ENCODE measurements at regions not wholly inside any gene's neighbourhood (a gene's known extent, or its start where the extent isn't known, plus 50 kb on each side); places are given as distances from the start of the nearest gene placed in this dataset.

DNA sequence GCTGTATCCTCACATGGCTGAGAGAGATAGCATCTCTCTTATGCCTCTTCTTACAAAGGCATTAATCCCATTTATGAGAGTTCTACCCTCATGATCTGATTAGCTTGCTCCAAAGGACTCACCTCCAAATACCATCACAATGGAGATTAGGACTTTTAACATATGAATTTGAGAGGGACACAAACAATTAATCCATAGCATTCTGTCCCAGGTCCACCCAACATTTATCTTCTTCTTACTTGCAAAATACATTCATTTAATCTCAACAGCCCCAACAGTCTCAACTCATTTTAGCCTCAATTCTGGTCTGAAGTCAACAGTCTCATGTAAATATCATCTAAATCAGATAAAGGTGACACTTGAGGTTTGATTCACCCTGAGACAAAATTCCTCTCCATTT is 555.4 kb downstream of the RAB28 start:
- H3K36me3 ChIP-seq (ENCODE audit: control insufficient read depth, insufficient read depth, low read length), result no peaks in the 10 kb centered on the region
- in situ Hi-C loops (cut with MboI), result no loop called here
- CTCF ChIA-PET (ENCODE audit: low intra/inter-chr PET ratio), result no interaction called here
- no peak overlapping the region for H3K4me3 ChIP-seq
- POLR2A ChIA-PET, result no interaction called here
- H3K79me2 ChIP-seq (ENCODE audit: control insufficient read depth, insufficient read depth, low read length), result no peaks in the 10 kb centered on the region
- ATAC-seq, result no peak
- no TSS peak for BruUV-seq (replicated peaks)
- no peaks in the 10 kb centered on the region for H3K27me3 ChIP-seq (ENCODE audit: control insufficient read depth in 2 of 2, insufficient read depth in 2 of 2, low read length in 2 of 2)
- intact Hi-C loops (cut with micrococcal nuclease), result no loop called here
- no peaks in the 10 kb centered on the region for H4K20me1 ChIP-seq (replicated peaks; ENCODE audit: control insufficient read depth, insufficient read depth, low read length)
- no peak overlapping the region for H2AFZ ChIP-seq (ENCODE audit: low read depth, low read length)
- FAIRE-seq, result no peak
- TF ChIP-seq CBX8 (IDR thresholded peaks at IDR 0.05; ENCODE audit: borderline replicate concordance, extremely low read depth, low read depth, low read length, poor library complexity, severe bottlenecking) (no peak), NFATC3 (IDR thresholded peaks at IDR 0.05) (no peak), NFRKB (IDR thresholded peaks at IDR 0.05; ENCODE audit: low read depth) (no peak), C11orf30 (IDR thresholded peaks at IDR 0.05; ENCODE audit: low read depth) (no peak), ZFP30 (CRISPR knock-in tag; IDR thresholded peaks at IDR 0.05; ENCODE audit: borderline replicate concordance) (no peak), TARDBP (IDR thresholded peaks at IDR 0.05) (no peak), HLTF (IDR thresholded peaks at IDR 0.05) (no peak)
- no peak overlapping the region for H3K27ac ChIP-seq (ENCODE audit: extremely low read depth, low read depth, low read length)
- no peak for DNase-seq (ENCODE audit: extremely low read depth in 1 of 4, low spot score in 3 of 4)
- no peak overlapping the region for H3K4me2 ChIP-seq (ENCODE audit: insufficient read depth, low read length)
- H3K9ac ChIP-seq (ENCODE audit: insufficient read depth in 1 of 2, low read depth in 2 of 2, low read length in 2 of 2), result no peak overlapping the region
- H3K9me1 ChIP-seq (ENCODE audit: control insufficient read depth, insufficient read depth, low read length), result no peaks in the 10 kb centered on the region
- no peaks in the 10 kb centered on the region for H3K9me3 ChIP-seq (replicated peaks; ENCODE audit: control insufficient read depth, insufficient read depth, low read depth, low read length)
- no peaks in the 10 kb centered on the region for H3K4me1 ChIP-seq (replicated peaks in 1 of 2; ENCODE audit: control insufficient read depth in 2 of 2, insufficient read depth in 2 of 2, low read length in 2 of 2)

DNA sequence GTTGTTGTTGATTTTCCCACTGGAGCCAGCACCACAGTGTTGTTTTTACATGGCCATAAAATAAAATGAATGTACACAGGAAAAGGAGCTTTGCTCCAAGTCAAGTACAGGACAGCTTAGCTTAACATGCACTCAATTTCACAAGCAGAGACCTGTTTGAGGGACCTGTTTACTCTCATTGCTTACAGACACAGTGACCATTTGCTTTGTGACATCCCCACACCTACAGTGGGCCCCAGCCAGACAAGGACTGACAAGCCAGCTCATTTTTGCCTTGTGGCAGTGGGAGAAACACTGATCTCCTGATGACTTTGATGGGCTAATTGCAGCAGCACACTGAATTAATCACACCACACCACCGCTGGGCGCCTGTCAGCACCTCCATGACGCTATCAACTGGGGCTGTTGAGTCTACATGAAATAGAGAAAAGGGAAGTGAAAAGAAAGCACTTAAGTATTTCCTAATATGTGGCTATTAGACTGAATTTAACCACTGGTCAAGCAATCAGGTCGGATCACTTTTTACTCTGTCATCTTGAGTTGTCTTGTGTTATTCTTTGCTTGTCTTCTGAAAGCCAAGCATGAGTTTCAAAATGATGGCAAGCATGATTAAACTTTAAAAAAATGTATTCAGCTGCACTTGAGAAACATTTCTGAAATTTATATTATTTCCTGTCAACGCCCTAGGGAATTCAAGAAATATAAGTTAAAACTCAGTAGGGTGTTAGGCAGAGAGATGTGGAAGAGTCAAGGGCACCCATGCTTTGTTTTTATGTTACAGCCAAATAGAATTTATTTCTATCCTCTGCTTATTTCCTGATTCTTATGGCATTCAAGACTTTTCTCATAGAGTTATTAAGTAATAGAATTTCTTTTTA is 557.7 kb downstream of the RAB28 start:
- Histone ChIP-seq H3K9me1 (ENCODE audit: control insufficient read depth, insufficient read depth, low read length) (no peaks in the 10 kb centered on the region), H4K20me1 (replicated peaks; ENCODE audit: control insufficient read depth, insufficient read depth, low read length) (no peaks in the 10 kb centered on the region), H3K4me3 (no peak overlapping the region), H3K79me2 (ENCODE audit: control insufficient read depth, insufficient read depth, low read length) (no peaks in the 10 kb centered on the region), H3K4me1 (replicated peaks in 1 of 2; ENCODE audit: control insufficient read depth in 2 of 2, insufficient read depth in 2 of 2, low read length in 2 of 2) (no peaks in the 10 kb centered on the region), H3K9ac (ENCODE audit: insufficient read depth in 1 of 2, low read depth in 2 of 2, low read length in 2 of 2) (no peak overlapping the region), H2AFZ (ENCODE audit: low read depth, low read length) (no peak overlapping the region), H3K36me3 (ENCODE audit: control insufficient read depth, insufficient read depth, low read length) (no peaks in the 10 kb centered on the region), H3K4me2 (ENCODE audit: insufficient read depth, low read length) (no peak overlapping the region), H3K27me3 (ENCODE audit: control insufficient read depth in 2 of 2, insufficient read depth in 2 of 2, low read length in 2 of 2) (no peaks in the 10 kb centered on the region), H3K27ac (ENCODE audit: extremely low read depth, low read depth, low read length) (no peak overlapping the region), H3K9me3 (replicated peaks; ENCODE audit: control insufficient read depth, insufficient read depth, low read depth, low read length) (no peaks in the 10 kb centered on the region)
- FAIRE-seq (no peak), ATAC-seq (no peak), DNase-seq (ENCODE audit: extremely low read depth in 1 of 4, low spot score in 3 of 4) (no peak)
- intact Hi-C loops (cut with micrococcal nuclease), result no loop called here
- ChIA-PET POLR2A (no interaction called here), CTCF (ENCODE audit: low intra/inter-chr PET ratio) (no interaction called here)
- 0% methylated on average over 5 of the region's 5 CpGs for WGBS (ENCODE audit: insufficient coverage, low coverage, missing lambda C conversion rate)
- in situ Hi-C loops (cut with MboI), result no loop called here
- BruUV-seq (replicated peaks), result no TSS peak
- TF ChIP-seq, protein P1, sequence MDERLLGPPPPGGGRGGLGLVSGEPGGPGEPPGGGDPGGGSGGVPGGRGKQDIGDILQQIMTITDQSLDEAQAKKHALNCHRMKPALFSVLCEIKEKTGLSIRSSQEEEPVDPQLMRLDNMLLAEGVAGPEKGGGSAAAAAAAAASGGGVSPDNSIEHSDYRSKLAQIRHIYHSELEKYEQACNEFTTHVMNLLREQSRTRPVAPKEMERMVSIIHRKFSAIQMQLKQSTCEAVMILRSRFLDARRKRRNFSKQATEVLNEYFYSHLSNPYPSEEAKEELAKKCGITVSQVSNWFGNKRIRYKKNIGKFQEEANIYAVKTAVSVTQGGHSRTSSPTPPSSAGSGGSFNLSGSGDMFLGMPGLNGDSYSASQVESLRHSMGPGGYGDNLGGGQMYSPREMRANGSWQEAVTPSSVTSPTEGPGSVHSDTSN (CRISPR knock-in tag; IDR thresholded peaks at IDR 0.05; ENCODE audit: low read depth), result no peak
- TF ChIP-seq, protein P1 (tag; conservative IDR thresholded peaks at IDR 0.05; ENCODE audit: low read depth), result peak; percentile 58; the same call in 1 of the 2 replicates
- TF ChIP-seq XRCC4 (IDR thresholded peaks at IDR 0.05; ENCODE audit: extremely low read depth, insufficient read depth, insufficient read length), result no peak

Data from K562 (cell line).